ENCODE measurements at regions not wholly inside any gene's neighbourhood (a gene's known extent, or its start where the extent isn't known, plus 50 kb on each side); places are given as distances from the start of the nearest gene placed in this dataset.

GRCh38 chr2:181357979-181358378 lies 99.2 kb upstream of the ITGA4 start:
- DNase-seq = peak; percentile 19

GRCh38 chr2:181362561-181362960 lies 94.6 kb upstream of the ITGA4 start:
- DNase-seq = no peak

- DNase-seq = no peak
Observed at GRCh38 chr2:181363164-181363563, 94.0 kb upstream of the ITGA4 start.

GRCh38 chr2:181364492-181365170 lies 92.6 kb upstream of the ITGA4 start:
- no peak for DNase-seq

GRCh38 chr2:181366675-181367175 lies 90.5 kb upstream of the ITGA4 start:
- DNase-seq = no peak

- no peak for DNase-seq
Observed at GRCh38 chr2:181367411-181367810, 89.8 kb upstream of the ITGA4 start.

- no peak for DNase-seq
Observed at GRCh38 chr2:181367906-181368435, 89.2 kb upstream of the ITGA4 start.

GRCh38 chr2:181370126-181370525 lies 87.1 kb upstream of the ITGA4 start:
- no peak for DNase-seq

GRCh38 chr2:181371195-181371594 lies 86.0 kb upstream of the ITGA4 start:
- DNase-seq = no peak

GRCh38 chr2:181371782-181372645 lies 85.2 kb upstream of the ITGA4 start:
- DNase-seq = no peak

GRCh38 chr2:181372646-181373040 lies 84.5 kb upstream of the ITGA4 start:
- DNase-seq = no peak

- DNase-seq = no peak
Observed at GRCh38 chr2:181374781-181375675, 82.2 kb upstream of the ITGA4 start.

GRCh38 chr2:181376442-181376841 lies 80.7 kb upstream of the ITGA4 start:
- DNase-seq = no peak

GRCh38 chr2:181376999-181377398 lies 80.2 kb upstream of the ITGA4 start:
- DNase-seq = no peak

GRCh38 chr2:181378491-181378890 lies 78.7 kb upstream of the ITGA4 start:
- no peak for DNase-seq

GRCh38 chr2:181380581-181380980 lies 76.6 kb upstream of the ITGA4 start:
- DNase-seq = no peak

GRCh38 chr2:181384923-181385322 lies 72.3 kb upstream of the ITGA4 start:
- no peak for DNase-seq

GRCh38 chr2:181389524-181389923 lies 67.7 kb upstream of the ITGA4 start:
- DNase-seq = no peak

- no peak for DNase-seq
Observed at GRCh38 chr2:181393472-181393871, 63.7 kb upstream of the ITGA4 start.

GRCh38 chr2:181394741-181395437 lies 62.3 kb upstream of the ITGA4 start:
- no peak for DNase-seq

GRCh38 chr2:181395851-181396250 lies 61.3 kb upstream of the ITGA4 start:
- no peak for DNase-seq
